HL-60 (cell line): ENCODE measurements at regions not wholly inside any gene's neighbourhood (a gene's known extent, or its start where the extent isn't known, plus 50 kb on each side); places are given as distances from the start of the nearest gene placed in this dataset.

ENCODE experiments used
- SPI1 ChIP-seq: IDR thresholded peaks from 2 replicates; pipeline ENCODE4 v1.6.1; 2012; ENCODE audit warnings: low read depth, mild to moderate bottlenecking, borderline replicate concordance
- TF ChIP-seq, protein P1 (sequence below): IDR thresholded peaks from one replicate; pipeline ENCODE4 v1.5.1; 2011; ENCODE audit warnings: low read length, control low read depth, inconsistent platforms; ENCODE audit not compliant: insufficient read depth

DNA sequence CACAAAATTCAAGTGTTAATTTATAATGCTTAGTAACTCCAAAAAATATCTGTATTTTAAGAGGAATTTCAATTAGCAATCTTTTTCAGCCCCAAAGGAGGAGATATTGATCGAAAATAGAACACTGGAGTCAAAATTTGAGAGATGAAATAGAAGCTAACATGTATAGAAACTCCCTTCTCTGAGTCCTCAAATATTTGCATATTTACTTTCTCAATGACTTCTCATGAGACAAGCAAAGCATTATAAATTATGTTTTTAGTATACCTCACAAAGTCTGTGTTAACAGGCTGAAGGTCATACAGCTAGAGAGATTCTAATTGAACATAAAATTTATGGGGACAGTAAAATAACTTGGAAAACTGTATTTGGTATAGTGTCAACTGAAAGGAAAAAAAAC lies 260.5 kb downstream of the GPAM start:
- TF ChIP-seq, protein P1, sequence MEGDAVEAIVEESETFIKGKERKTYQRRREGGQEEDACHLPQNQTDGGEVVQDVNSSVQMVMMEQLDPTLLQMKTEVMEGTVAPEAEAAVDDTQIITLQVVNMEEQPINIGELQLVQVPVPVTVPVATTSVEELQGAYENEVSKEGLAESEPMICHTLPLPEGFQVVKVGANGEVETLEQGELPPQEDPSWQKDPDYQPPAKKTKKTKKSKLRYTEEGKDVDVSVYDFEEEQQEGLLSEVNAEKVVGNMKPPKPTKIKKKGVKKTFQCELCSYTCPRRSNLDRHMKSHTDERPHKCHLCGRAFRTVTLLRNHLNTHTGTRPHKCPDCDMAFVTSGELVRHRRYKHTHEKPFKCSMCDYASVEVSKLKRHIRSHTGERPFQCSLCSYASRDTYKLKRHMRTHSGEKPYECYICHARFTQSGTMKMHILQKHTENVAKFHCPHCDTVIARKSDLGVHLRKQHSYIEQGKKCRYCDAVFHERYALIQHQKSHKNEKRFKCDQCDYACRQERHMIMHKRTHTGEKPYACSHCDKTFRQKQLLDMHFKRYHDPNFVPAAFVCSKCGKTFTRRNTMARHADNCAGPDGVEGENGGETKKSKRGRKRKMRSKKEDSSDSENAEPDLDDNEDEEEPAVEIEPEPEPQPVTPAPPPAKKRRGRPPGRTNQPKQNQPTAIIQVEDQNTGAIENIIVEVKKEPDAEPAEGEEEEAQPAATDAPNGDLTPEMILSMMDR: no peak
- TF ChIP-seq SPI1: no peak
